HK-2 (cell line): ENCODE measurements at regions not wholly inside any gene's neighbourhood (a gene's known extent, or its start where the extent isn't known, plus 50 kb on each side); places are given as distances from the start of the nearest gene placed in this dataset.

Source experiments
- DNase-seq: peaks from one replicate; pipeline ENCODE4 v3.0.0-alpha.2; 2018; ENCODE audit not compliant: unreplicated experiment

DNA sequence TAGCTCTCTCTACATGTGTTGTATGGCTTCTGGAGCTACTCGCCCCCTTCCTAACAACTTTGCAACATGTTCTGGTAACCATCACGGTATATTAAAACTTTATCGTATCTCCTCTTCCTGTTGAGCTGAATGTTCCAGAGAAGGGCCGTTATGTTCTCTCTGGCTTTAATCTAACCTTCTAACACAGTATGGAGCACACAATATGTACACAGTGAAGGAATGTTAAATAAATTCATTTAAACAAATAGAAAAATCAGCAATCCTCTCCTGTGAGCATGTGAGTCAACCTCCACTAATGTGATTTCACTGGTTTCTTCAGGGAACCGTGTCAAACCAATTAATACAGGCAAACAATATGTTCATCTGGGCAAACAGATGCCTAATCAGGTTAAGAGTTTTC, 319.5 kb upstream of the OR4E1 start:
- DNase-seq, result no peak

DNA sequence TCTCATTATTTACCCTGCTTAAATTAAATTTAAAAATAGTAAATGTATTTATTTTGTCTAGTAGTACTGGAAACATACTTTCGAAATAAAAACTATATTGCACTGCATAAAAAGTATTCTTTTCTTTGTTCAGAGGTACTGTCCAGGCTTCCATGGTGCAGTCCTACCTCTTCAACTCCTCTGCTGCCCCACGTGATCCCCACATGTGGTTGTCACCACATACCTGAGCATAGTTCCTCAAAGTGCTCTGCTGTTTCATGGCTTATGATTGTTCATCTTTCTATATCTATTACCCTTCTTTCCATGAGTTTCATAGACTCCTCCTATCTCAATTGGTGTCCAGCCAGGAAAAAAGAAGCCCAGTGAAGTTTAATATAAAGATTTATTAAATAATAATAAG, 317.5 kb upstream of the OR4E1 start:
- DNase-seq, result no peak

DNA sequence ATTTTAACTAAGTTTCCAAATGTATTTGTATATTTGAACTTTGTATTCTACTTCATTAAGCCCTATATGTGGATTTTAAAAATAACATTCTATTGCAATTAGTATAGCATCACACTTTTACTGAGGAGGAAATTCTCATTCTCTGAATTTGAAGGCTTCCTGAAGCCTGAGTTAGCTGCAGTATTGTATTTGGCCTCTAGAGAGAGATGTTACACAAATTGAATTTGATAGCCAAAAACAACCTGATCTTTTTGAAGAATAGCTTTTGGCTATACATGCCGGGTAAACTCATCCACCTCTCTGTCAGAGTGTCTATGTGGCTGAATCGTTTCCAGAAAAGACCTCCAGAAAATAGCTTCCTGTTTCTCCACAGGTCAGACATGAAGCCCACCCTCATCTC, 316.5 kb upstream of the OR4E1 start:
- DNase-seq, result no peak

DNA sequence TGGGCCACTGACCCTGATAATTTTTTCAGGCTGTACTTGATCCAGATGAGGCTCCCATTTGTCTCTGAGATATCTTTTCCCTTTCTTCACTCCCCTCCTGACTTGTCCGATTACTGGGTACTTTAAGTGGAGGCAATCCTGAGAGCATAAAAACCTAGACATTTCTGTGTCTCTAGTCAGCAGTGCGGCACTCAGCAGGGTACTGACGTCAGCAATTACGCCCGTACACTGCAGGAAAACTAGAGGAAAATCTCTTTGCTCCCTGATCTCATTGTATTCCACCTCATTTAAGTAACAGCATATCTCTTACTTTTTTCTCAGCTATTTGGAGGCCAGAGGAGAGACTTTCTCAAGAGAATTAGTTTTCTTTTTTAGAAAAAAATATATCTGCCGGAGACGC, 315.5 kb upstream of the OR4E1 start:
- DNase-seq, result no peak

GRCh38 chr14:21988413-21988812, 314.8 kb upstream of the OR4E1 start:
- DNase-seq, result no peak

DNA sequence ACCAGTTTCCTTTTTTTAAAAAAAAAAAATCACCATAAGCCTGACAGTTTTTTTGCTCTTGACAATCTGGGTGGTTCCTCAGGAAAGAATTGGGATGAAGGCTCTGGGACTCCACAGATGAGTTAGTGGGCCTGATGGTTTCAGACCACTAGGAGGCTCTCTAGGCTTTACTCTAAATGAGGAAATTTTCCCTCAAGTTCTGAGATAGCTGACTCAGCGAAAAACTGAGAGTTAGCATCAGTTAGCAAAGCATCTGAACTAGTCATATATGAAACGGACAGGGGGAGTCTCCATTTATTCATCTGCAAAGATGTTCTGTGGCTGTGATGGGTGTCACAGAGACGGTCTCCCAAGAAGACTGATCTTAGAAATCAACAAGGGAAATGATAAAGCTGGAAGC, 314.3 kb upstream of the OR4E1 start:
- no peak for DNase-seq

DNA sequence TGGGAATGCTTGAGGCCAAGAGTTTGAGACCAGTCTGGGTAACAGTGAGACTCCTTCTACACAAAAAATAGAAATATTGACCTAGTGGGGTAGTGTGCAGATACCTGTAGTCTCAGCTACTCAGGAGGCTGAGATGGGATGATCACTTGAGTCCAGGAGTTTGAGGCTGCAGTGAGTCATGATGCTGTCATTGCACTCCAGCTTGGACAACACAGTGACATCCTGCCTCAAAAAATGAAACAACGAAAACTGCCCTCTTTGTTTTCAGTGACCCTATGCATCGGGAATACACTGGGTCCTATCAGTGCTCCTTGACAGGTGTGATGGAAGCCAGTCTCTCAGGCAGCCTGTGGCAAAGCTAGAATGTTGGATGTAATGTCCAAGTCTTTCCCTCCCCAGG, 311.5 kb upstream of the OR4E1 start:
- no peak for DNase-seq

GRCh38 chr14:21978999-21979314, 305.3 kb upstream of the OR4E1 start:
- DNase-seq, result no peak

DNA sequence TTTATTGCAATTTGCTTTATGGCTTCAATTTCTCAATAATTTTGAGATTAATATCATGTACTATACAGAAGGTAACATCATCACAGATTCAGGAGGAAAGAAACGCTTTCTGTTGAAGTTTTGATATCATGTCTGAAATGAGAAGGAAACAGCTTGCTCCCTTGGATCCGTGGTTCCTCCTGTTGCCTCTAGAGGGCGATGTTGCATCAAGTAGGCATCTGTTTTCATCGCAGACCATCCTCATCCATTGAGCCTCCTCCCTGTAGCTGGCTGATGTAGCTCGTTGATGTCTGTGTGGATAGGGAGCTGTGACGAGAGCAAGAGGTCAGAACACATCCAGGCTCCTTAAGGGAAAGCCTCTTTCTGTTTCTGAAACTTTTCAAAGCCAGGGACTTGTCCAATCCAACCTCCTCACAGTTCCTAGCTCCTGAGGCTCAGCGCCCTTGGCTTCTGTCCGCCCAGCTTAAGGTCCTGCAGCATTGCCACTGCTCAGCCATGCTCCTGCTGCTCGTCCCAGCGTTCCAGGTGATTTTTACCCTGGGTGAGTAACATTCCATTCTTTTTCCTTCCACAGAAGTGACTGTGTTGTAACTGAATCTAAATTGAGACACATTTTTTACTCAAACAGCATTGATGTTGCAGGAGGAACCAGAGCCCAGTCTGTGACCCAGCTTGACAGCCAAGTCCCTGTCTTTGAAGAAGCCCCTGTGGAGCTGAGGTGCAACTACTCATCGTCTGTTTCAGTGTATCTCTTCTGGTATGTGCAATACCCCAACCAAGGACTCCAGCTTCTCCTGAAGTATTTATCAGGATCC, 304.8 kb upstream of the OR4E1 start:
- peak; percentile 35 for DNase-seq

DNA sequence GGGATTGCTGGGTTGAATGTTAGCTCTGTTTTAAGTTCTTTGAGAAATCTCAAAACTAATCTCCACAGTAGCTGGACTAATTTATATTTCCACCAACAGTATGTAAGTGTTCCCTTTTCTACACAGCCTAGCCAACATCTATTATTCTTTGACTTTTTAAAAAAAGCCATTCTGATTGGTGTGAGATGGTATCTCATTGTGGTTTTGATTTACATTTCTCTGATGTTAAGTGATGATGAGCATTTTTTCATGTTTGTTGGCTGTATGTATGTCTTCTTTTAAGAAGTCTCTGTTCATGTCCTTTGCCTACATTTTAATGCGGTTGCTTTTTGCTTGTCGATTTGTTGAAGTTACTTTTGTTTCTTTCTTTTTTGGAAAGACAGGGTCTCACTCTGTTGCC, 301.1 kb upstream of the OR4E1 start:
- DNase-seq, result no peak

DNA sequence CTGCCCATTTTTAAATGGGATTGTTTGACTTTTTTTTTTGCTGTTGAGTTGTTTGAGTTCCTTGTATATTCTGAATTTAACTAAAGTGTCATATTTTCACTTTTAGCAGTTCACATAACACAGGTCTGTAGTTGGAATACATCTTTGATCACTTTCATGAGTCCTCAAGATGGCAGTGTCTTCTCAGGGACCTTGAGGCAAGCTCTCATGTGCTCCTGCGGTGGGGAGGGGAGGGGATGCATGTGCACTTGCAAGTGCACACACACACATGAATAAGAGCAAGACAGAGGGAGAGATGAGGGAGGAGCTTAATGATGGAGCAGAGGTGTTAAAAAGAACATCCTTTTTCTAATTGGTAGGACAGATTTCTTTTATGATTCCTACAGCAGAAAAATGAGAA, 291.4 kb upstream of the OR4E1 start:
- no peak for DNase-seq

DNA sequence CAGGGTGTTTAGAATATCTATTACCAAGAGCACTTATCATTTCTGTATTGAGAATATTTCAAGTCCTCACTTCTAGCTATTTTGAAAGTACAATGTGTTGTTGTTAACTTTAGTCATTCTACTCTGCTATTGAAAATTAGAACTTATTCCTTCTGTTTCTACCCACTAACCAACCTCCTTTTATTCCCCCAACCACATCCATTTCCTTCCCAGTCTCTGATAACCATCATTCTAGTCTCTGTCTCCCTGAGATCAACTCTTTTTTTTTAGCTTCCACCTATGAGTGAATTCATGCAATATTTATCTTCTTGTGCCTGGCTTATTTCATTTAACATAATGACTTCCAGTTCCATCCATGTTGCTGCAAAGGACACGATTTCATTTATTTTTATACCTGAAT, 290.6 kb upstream of the OR4E1 start:
- no peak for DNase-seq

GRCh38 chr14:21960636-21961035, 287.0 kb upstream of the OR4E1 start:
- no peak for DNase-seq

- no peak for DNase-seq
These were observed 268.3 kb upstream of the OR4E1 start for GRCh38 chr14:21941885-21942284.

- DNase-seq, result peak; percentile 3
These were observed 267.6 kb upstream of the OR4E1 start for GRCh38 chr14:21940887-21941856.

GRCh38 chr14:21939836-21940235, 266.2 kb upstream of the OR4E1 start:
- DNase-seq, result no peak

- DNase-seq, result no peak
These were observed 264.4 kb upstream of the OR4E1 start for GRCh38 chr14:21937996-21938395.

- no peak for DNase-seq
These were observed 260.1 kb upstream of the OR4E1 start for GRCh38 chr14:21933681-21934080.

- no peak for DNase-seq
These were observed 250.9 kb upstream of the OR4E1 start for GRCh38 chr14:21924479-21924878.

DNA sequence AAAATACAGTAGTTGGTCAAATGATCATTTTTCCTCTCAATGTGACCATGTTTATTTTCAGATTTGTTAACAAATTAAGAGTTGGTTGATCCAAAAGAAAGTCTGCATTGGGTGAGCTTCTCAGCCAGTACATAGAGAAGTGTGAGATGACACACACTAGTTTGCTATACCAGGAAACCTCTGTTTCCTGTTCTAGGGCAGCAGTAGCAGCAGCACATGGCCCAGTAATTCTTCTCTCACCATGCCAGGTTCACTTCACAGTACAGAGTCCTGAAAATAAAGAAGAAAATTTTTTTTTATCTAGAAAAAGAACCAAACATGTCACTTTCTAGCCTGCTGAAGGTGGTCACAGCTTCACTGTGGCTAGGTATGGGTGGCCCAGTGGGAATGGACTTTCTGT, 250.2 kb upstream of the OR4E1 start:
- DNase-seq, result no peak

GRCh38 chr14:21921453-21921852, 247.8 kb upstream of the OR4E1 start:
- no peak for DNase-seq

GRCh38 chr14:21917699-21918436, 244.2 kb upstream of the OR4E1 start:
- no peak for DNase-seq
